ENCODE measurements at regions not wholly inside any gene's neighbourhood (a gene's known extent, or its start where the extent isn't known, plus 50 kb on each side); places are given as distances from the start of the nearest gene placed in this dataset.
A peak's percentile ranks its signal among the peaks of the same experiment; 100 is the strongest.
"Not testable (repeated sequence)": the region's sequence is repeated elsewhere in the genome, so short reads cannot be mapped to it uniquely, and the experiment has no call there.

DNA sequence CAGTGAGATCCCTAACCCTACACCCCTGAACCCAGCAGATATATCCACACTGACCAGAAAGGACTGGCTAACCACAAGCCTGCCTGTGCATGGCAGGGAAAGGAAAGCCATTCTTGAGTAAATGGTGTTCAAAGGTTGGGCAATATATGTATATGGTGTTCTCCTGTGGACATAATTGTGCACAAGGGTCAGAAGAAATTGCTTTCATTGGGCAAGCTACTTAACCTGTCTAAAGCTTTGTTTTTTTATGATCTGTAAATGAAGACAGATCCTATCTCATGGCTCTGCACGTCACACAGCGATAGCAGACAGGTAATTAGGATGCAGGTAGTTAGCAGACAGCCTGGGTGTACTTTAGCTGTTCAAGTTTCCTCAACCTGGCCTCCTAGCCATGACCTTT lies 263.5 kb upstream of the PLGLB2 start:
- not testable (repeated sequence) for DNase-seq (ENCODE audit: low read depth in 2 of 2)

DNA sequence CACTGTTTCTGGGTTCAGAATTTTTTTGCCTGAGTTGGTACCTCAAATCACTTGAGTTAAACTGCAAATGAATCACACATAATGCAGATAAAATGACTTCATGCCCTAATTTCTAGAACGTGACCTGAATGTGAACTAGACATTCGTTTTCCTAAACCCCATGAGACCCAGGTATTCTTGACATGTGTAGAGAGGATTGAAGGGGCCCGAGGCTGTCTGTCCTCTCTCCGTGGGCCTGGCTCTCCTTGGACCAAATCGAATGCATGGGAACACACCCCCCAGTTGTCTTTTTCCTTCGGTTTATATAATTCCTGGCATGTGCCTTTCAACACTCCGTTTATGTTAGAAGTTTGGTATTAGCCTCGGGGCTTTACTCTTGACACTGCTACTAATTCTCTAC lies 262.4 kb upstream of the PLGLB2 start:
- not testable (repeated sequence) for DNase-seq (ENCODE audit: low read depth in 2 of 2)

DNA sequence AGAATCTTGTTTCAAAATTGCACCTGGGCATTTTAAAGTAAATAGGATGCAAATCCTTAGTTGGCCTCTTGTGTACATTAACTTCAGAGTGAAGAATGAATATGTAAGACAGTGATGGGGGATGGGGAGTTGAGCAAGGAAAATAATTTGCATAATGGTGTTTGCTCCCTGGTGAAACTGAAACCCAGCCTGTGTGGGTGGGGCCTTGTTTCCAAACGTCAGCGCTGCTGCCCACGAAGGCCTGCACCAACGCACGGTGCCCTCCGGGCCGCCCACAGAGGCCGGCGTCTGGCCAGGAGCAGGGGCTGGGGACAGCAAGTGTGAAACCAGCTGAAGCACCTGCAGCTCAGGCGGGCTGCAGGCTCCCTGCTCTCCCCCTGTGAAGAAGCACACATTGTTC lies 262.0 kb upstream of the PLGLB2 start:
- not testable (repeated sequence) for DNase-seq (ENCODE audit: low read depth in 2 of 2)

DNA sequence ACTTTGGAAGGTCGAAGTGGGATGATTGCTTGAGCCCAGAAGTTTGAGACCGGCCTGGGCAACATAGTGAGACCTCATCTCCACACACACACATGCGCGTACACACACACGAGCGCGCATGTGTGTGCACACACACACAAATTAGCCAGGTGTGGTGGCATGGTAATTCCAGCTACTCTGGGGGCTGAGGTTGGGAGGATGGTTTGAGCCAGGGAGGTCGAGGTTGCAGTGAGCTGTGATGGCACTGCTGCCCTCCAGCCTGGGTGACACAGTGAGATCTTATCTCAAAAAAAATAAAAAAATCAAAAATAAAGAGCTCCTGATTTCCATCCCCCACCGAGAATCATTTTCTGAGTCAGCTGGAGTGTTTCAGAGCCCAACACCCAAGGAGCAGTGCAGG lies 261.5 kb upstream of the PLGLB2 start:
- not testable (repeated sequence) for DNase-seq (ENCODE audit: low read depth in 2 of 2)

DNA sequence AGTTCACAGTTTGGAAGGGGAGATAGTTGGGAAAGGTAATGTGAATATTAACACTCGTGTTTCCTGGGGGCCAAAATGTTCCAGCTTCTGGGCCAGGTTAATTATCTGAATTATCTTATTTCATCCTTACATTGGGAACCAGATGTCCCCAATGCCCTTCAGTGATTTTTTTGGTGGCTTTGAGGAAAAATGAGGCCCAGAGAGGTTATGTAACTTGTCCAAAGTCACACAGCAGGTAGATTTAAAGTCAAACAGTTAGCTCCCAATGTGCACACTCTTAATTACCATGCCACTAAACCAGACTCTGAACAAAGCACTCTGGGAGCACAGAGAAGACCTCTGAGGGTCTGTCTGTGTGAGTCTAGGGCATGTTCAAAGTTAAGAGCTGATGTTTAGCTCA lies 259.9 kb upstream of the PLGLB2 start:
- DNase-seq (ENCODE audit: low read depth in 2 of 2), result not testable (repeated sequence)

DNA sequence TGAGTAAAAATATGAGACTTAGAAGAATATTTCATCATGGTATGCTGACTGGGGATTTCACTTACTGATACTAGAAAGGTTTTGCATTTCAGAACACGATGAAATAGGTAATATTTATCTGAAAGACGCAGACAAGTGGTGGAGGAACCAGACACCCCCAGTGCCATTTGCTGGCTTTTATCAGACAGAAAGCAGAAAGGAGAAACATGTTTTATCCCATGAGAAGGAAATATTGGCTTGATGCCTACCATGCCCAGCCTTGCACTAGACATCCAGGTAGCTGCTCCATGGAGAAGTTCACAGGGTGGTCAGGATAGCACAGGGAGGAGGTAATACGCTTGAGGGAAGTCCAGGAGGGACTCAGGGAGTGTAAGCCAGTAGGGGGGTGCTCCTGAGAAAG lies 258.9 kb upstream of the PLGLB2 start:
- not testable (repeated sequence) for DNase-seq (ENCODE audit: low read depth in 2 of 2)

DNA sequence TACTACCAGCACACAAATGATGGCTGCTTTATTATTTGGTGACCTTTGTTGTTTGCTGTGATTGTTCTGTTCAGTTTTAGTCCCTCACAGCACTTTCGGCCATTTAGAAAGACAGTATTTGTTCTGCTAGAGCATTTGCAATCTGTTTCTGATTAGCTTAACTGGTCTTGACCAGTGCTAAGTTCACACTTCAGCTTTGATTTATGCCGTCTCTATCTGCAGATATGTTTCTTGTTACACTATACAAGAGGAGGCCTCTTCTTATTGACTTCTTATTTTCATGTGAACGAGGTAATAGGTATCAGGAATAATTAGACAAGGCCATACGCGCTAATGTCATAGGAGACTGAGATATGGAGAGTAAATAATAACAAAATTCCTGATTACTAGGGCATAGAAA lies 253.0 kb upstream of the PLGLB2 start:
- DNase-seq (ENCODE audit: low read depth in 2 of 2), result not testable (repeated sequence)

GRCh38 chr2:87495455-87495854 lies 252.4 kb upstream of the PLGLB2 start:
- DNase-seq (ENCODE audit: low read depth in 2 of 2), result not testable (repeated sequence)

DNA sequence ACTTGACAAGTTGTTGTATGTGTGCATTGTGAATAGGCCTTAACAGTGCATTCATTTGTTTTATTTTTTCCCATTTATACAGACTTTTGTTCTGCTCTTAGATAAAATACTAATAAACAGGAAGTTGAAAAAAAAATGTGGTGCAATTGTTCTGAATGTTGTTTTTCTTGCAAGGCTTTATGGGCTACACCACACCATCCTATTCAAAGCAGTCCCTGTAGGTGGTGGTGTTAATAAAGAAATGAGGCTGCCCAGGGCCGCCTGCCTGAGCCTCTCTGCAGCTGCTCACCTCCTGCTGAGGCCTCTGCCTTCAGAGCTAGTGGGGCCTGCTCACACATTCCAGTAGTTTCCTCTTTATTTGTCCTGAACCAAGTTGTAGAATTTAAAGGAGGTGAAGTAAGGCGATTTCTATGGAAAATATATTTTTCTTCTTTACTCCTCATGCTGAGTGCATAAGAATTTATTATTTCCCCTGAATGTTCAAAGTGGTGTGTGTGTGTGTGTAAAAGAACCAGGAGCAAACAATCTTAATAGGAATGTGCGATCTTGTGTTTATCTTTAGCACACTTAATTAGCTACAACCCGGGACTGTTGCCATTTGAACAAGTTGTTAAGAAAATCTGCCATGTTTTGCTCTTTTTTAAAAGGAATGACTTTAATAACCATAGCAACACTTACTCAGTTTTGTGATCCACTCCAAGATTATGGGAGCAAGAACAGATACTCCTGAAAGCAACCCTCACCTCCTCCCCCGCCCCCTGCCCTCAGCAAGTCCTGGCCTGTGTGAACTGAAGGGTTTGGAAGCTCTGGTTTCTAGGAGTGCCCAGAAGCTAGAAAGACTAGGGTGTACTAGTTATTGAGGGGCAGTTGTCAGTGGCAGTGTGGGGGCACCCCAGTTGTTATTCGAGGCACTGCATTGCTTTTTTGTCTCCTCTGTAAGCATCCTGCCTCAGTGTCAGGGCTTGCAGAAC lies 251.6 kb upstream of the PLGLB2 start:
- peak; percentile 57 to 83 for DNase-seq (ENCODE audit: low read depth in 2 of 2)

DNA sequence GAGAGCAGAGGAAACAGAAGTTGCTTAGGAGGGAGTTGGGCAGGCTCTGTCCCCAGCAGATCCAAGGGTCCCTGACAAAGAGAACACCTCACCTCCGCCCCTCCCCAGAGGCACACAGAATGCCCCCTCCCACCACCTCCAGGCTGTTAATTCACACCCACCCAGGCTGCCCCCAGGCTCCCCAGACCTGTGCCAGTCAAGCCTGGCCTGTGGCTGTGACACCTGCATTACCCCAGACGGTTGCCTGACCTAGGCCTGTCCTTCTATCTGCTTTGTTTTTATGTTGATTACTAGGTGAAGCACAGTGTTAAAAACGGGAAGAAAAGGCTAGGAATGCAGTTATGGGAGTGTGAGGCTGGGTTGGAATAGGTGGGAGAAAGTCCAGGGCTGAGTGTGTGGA lies 250.8 kb upstream of the PLGLB2 start:
- not testable (repeated sequence) for DNase-seq (ENCODE audit: low read depth in 2 of 2)

GRCh38 chr2:87497700-87498099 lies 250.2 kb upstream of the PLGLB2 start:
- not testable (repeated sequence) for DNase-seq (ENCODE audit: low read depth in 2 of 2)

- not testable (repeated sequence) for DNase-seq (ENCODE audit: low read depth in 2 of 2)
These were observed 249.6 kb upstream of the PLGLB2 start for GRCh38 chr2:87498169-87498853.

GRCh38 chr2:87498854-87499238 lies 249.0 kb upstream of the PLGLB2 start:
- DNase-seq (ENCODE audit: low read depth in 2 of 2), result not testable (repeated sequence)

GRCh38 chr2:87499860-87500259 lies 248.0 kb upstream of the PLGLB2 start:
- DNase-seq (ENCODE audit: low read depth in 2 of 2), result peak in 1 of 2 donors; percentile 60

DNA sequence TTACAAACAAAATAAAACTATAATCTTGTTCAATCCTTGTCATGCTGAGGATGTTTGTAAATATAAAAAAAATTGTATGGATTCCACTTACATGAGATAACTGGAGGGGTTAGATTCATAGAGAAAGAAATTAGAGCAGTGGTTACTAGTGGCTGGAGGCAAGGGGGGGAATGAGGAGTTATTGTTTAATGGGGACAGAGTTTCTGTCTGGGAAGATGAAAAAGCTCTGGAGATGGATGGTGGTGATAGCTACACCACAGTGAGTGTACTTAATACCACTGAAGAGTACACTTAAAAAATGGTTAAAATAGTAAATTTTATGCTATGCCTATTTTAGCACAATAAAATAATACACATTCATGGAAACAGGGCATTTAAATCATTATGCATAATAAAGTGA lies 247.5 kb upstream of the PLGLB2 start:
- DNase-seq (ENCODE audit: low read depth in 2 of 2), result not testable (repeated sequence)

DNA sequence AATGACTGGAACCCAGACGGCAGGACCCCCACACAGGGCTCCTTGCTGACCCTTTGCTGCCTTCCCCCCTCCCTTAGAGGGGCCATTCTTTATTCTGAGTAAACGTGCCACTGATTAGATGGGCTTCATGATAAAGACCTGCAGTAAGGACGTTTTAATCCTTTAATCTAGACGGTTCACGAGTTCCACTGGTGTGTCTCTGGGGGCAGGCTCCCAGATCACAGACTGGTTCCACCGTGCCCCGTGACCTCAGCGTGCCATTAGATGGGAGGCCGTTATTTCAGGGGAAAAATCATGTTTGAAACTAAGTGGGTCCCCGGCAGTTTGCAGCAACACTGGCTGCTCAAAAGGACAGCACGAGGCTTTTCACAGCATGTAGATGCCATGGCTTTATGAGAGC lies 246.9 kb upstream of the PLGLB2 start:
- not testable (repeated sequence) for DNase-seq (ENCODE audit: low read depth in 2 of 2)

DNA sequence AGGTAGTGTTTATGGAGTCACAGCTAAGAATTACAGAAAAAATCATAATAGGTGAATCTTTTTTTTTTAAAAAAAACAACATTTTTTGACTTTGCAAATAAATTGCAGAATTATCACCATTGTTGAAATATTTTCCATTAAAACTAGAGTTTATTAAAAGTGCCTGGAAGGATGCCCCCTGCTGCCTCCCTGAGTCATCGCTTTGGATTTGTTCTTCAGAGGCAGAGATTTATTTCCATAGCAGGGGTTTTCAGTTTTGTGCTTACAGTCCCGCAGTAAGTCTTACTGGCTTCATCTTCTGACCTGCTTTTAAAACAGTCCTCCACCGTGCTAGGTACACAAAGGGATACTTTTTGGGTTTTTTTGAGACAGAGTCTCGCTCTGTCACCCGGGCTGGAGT lies 244.9 kb upstream of the PLGLB2 start:
- not testable (repeated sequence) for DNase-seq (ENCODE audit: low read depth in 2 of 2)

GRCh38 chr2:87505239-87505638 lies 242.6 kb upstream of the PLGLB2 start:
- not testable (repeated sequence) for DNase-seq (ENCODE audit: low read depth in 2 of 2)

DNA sequence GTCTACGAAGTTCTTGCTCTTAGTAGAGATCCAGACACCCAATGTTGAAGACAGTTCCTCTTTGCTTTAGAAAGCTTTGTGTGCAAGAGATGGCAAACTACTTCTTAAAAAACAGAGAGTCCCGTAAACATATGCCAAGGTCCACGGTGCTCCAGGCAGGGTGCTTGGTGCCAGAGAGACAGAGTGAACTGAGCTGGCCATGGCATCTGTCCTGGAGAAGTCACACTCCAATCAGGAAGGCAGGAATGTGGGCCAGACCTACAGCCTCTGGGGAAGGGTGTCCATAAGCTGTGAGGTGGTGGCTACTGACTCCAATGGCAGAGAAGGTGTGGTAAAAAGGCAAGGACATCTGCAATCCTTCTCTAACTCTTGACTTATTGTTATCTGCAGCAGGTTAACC lies 242.0 kb upstream of the PLGLB2 start:
- not testable (repeated sequence) for DNase-seq (ENCODE audit: low read depth in 2 of 2)

GRCh38 chr2:87507378-87508348 lies 240.2 kb upstream of the PLGLB2 start:
- not testable (repeated sequence) for DNase-seq (ENCODE audit: low read depth in 2 of 2)

GRCh38 chr2:87511195-87511778 lies 236.6 kb upstream of the PLGLB2 start:
- DNase-seq (ENCODE audit: low read depth in 2 of 2), result not testable (repeated sequence)
